ENCODE measurements at regions not wholly inside any gene's neighbourhood (a gene's known extent, or its start where the extent isn't known, plus 50 kb on each side); places are given as distances from the start of the nearest gene placed in this dataset.

- peaks cover 3% of the 10 kb centered on the region for H3K4me1 ChIP-seq (ENCODE audit: control insufficient read depth, insufficient read depth, low read length)
- no peaks in the 10 kb centered on the region for H3K27me3 ChIP-seq (ENCODE audit: control insufficient read depth, insufficient read depth, low read length)
- WGBS (ENCODE audit: insufficient coverage, low lambda C conversion rate): 71% methylated on average over 1 of the region's 2 CpGs
- H3K27ac ChIP-seq (ENCODE audit: low read length): no peak overlapping the region
- no peaks in the 10 kb centered on the region for H3K9me3 ChIP-seq (ENCODE audit: control insufficient read depth, low read depth, low read length)
- H3K4me3 ChIP-seq (ENCODE audit: low read length): no peak overlapping the region
- no peak for DNase-seq
- no peaks in the 10 kb centered on the region for H3K36me3 ChIP-seq (ENCODE audit: control insufficient read depth, insufficient read depth, low read length)
Observed at GRCh38 chr6:114450631-114451030, 107.8 kb upstream of the HS3ST5 start.

- H3K9me3 ChIP-seq (ENCODE audit: control insufficient read depth, low read depth, low read length): no peaks in the 10 kb centered on the region
- H3K27me3 ChIP-seq (ENCODE audit: control insufficient read depth, insufficient read depth, low read length): no peaks in the 10 kb centered on the region
- H3K36me3 ChIP-seq (ENCODE audit: control insufficient read depth, insufficient read depth, low read length): no peaks in the 10 kb centered on the region
- no peak for DNase-seq
- H3K4me3 ChIP-seq (ENCODE audit: low read length): no peak overlapping the region
- peaks cover 9% of the 10 kb centered on the region for H3K4me1 ChIP-seq (ENCODE audit: control insufficient read depth, insufficient read depth, low read length)
- no peak overlapping the region for H3K27ac ChIP-seq (ENCODE audit: low read length)
Observed at GRCh38 chr6:114449659-114450058, 106.8 kb upstream of the HS3ST5 start.

DNA sequence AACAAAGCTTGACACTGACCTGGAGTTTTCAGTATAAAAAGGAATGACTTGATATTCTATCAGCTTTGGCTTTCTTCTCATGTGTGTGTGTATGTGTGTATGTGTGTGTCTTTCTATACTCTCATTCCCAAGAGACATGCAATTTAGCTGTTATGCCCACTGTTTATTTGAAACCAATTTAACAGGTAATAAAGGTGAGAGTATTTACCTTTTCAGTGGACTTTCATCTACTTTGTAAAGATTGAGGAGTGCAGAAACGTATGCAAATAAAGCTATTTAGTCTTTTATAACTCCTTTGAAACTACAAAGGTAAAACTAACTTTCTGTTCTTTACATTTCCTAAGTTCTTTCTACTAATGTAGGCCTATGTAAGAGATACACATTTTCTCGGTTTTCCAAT lies 103.5 kb upstream of the HS3ST5 start:
- peaks cover 9% of the 10 kb centered on the region for H3K4me1 ChIP-seq (ENCODE audit: control insufficient read depth, insufficient read depth, low read length)
- DNase-seq: peak; percentile 1 to 60
- no peak overlapping the region for H3K27ac ChIP-seq (ENCODE audit: low read length)
- H3K36me3 ChIP-seq (ENCODE audit: control insufficient read depth, insufficient read depth, low read length): no peaks in the 10 kb centered on the region
- WGBS (ENCODE audit: insufficient coverage, low lambda C conversion rate): no CpG with 5 or more reads among the region's 2 CpGs
- H3K27me3 ChIP-seq (ENCODE audit: control insufficient read depth, insufficient read depth, low read length): no peaks in the 10 kb centered on the region
- no peaks in the 10 kb centered on the region for H3K9me3 ChIP-seq (ENCODE audit: control insufficient read depth, low read depth, low read length)
- no peak overlapping the region for H3K4me3 ChIP-seq (ENCODE audit: low read length)

- WGBS (ENCODE audit: insufficient coverage, low lambda C conversion rate): no CpG with 5 or more reads among the region's 2 CpGs
- DNase-seq: no peak
- H3K27ac ChIP-seq (ENCODE audit: low read length): no peak overlapping the region
Observed at GRCh38 chr6:114445846-114446245, 103.0 kb upstream of the HS3ST5 start.

DNA sequence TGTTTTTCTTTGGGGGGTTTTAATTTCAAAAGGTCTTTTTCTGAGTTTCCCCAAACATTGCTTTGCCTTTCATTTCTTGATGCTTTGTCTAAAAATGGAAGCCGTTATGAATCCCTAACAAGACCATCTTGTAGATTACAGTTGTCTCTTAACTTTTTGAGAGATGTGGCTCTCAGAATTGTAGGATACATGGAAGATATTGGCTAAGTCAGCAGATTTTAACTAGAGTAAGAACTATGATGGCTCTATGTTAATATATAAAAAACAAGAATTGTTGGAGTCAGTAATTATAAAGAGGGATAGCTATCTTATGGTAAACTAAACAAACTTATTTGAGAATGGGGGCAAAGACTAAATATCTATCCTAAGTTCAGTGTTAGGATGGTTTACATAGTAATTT lies 96.6 kb upstream of the HS3ST5 start:
- Histone ChIP-seq H3K9me3 (ENCODE audit: control insufficient read depth, low read depth, low read length) (no peaks in the 10 kb centered on the region), H3K27me3 (ENCODE audit: control insufficient read depth, insufficient read depth, low read length) (no peaks in the 10 kb centered on the region), H3K36me3 (ENCODE audit: control insufficient read depth, insufficient read depth, low read length) (no peaks in the 10 kb centered on the region), H3K4me1 (ENCODE audit: control insufficient read depth, insufficient read depth, low read length) (no peaks in the 10 kb centered on the region), H3K4me3 (ENCODE audit: low read length) (no peak overlapping the region), H3K27ac (ENCODE audit: low read length) (no peak overlapping the region)
- 100% methylated on average over 1 of the region's 1 CpG for WGBS (ENCODE audit: insufficient coverage, low lambda C conversion rate)
- no peak for DNase-seq

More at GRCh38 chr6:114445846-114446245, 103.0 kb upstream of the HS3ST5 start:
- H3K9me3 ChIP-seq (ENCODE audit: control insufficient read depth, low read depth, low read length): no peaks in the 10 kb centered on the region
- H3K27me3 ChIP-seq (ENCODE audit: control insufficient read depth, insufficient read depth, low read length): no peaks in the 10 kb centered on the region
- no peak overlapping the region for H3K4me3 ChIP-seq (ENCODE audit: low read length)
- H3K36me3 ChIP-seq (ENCODE audit: control insufficient read depth, insufficient read depth, low read length): no peaks in the 10 kb centered on the region
- peaks cover 9% of the 10 kb centered on the region for H3K4me1 ChIP-seq (ENCODE audit: control insufficient read depth, insufficient read depth, low read length)

DNA sequence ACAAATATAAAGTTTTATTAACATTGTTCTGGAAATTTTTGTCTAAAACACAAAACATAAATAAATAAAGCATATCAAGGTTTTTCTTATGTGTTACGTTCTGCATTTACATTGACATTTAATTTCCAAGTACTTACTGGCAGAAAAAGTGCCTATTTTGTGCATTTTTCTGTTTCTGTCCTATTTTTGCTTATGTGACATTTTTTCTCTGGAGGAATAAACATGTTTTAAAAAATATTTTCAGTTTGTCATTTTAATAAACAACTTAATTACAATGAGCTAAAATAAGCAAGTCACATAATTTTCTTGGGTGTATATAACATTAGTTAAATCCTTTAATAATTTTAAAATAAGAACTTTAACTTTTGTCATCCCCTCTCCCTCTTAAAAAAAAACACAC lies 94.4 kb upstream of the HS3ST5 start:
- no peaks in the 10 kb centered on the region for H3K4me1 ChIP-seq (ENCODE audit: control insufficient read depth, insufficient read depth, low read length)
- no peak overlapping the region for H3K4me3 ChIP-seq (ENCODE audit: low read length)
- H3K27ac ChIP-seq (ENCODE audit: low read length): no peak overlapping the region
- no peak for DNase-seq
- no peaks in the 10 kb centered on the region for H3K27me3 ChIP-seq (ENCODE audit: control insufficient read depth, insufficient read depth, low read length)
- no peaks in the 10 kb centered on the region for H3K9me3 ChIP-seq (ENCODE audit: control insufficient read depth, low read depth, low read length)
- H3K36me3 ChIP-seq (ENCODE audit: control insufficient read depth, insufficient read depth, low read length): no peaks in the 10 kb centered on the region
- WGBS (ENCODE audit: insufficient coverage, low lambda C conversion rate): no CpG with 5 or more reads among the region's 1 CpG

GRCh38 chr6:114436691-114437090 lies 93.9 kb upstream of the HS3ST5 start:
- no peaks in the 10 kb centered on the region for H3K4me1 ChIP-seq (ENCODE audit: control insufficient read depth, insufficient read depth, low read length)
- no peak for DNase-seq
- no peaks in the 10 kb centered on the region for H3K27me3 ChIP-seq (ENCODE audit: control insufficient read depth, insufficient read depth, low read length)
- H3K27ac ChIP-seq (ENCODE audit: low read length): no peak overlapping the region
- H3K36me3 ChIP-seq (ENCODE audit: control insufficient read depth, insufficient read depth, low read length): no peaks in the 10 kb centered on the region
- H3K9me3 ChIP-seq (ENCODE audit: control insufficient read depth, low read depth, low read length): no peaks in the 10 kb centered on the region
- H3K4me3 ChIP-seq (ENCODE audit: low read length): no peak overlapping the region
- 71% methylated on average over 1 of the region's 3 CpGs for WGBS (ENCODE audit: insufficient coverage, low lambda C conversion rate)

- H3K27me3 ChIP-seq (ENCODE audit: control insufficient read depth, insufficient read depth, low read length): no peaks in the 10 kb centered on the region
- no peaks in the 10 kb centered on the region for H3K4me1 ChIP-seq (ENCODE audit: control insufficient read depth, insufficient read depth, low read length)
- H3K4me3 ChIP-seq (ENCODE audit: low read length): no peak overlapping the region
- DNase-seq: no peak
- no peak overlapping the region for H3K27ac ChIP-seq (ENCODE audit: low read length)
- no peaks in the 10 kb centered on the region for H3K9me3 ChIP-seq (ENCODE audit: control insufficient read depth, low read depth, low read length)
- H3K36me3 ChIP-seq (ENCODE audit: control insufficient read depth, insufficient read depth, low read length): no peaks in the 10 kb centered on the region
Observed at GRCh38 chr6:114435985-114436384, 93.2 kb upstream of the HS3ST5 start.

DNA sequence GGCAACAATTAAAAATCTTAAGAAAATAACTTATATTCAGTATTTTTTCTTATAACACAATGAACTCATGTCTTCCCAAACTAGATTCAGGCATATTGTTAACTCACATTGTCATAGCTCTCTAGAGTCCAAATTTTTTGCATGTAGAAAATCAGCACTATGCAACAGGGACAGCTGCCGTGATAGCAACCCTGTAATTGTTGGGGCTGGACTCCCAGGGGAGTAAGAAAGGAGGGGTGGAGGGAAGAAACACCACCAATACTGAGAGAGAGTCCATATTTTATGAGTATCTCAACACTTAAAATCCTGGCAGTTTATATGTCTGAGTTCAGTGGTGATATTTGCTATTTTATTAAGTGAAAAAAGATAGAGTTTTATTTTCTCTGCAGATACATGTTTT lies 89.6 kb upstream of the HS3ST5 start:
- no peak overlapping the region for H3K4me3 ChIP-seq (ENCODE audit: low read length)
- H3K27ac ChIP-seq (ENCODE audit: low read length): no peak overlapping the region
- no peaks in the 10 kb centered on the region for H3K4me1 ChIP-seq (ENCODE audit: control insufficient read depth, insufficient read depth, low read length)
- WGBS (ENCODE audit: insufficient coverage, low lambda C conversion rate): no CpG with 5 or more reads among the region's 1 CpG
- no peaks in the 10 kb centered on the region for H3K9me3 ChIP-seq (ENCODE audit: control insufficient read depth, low read depth, low read length)
- H3K36me3 ChIP-seq (ENCODE audit: control insufficient read depth, insufficient read depth, low read length): no peaks in the 10 kb centered on the region
- no peak for DNase-seq
- no peaks in the 10 kb centered on the region for H3K27me3 ChIP-seq (ENCODE audit: control insufficient read depth, insufficient read depth, low read length)

GRCh38 chr6:114431641-114432040 lies 88.8 kb upstream of the HS3ST5 start:
- Histone ChIP-seq H3K9me3 (ENCODE audit: control insufficient read depth, low read depth, low read length) (no peaks in the 10 kb centered on the region), H3K27me3 (ENCODE audit: control insufficient read depth, insufficient read depth, low read length) (no peaks in the 10 kb centered on the region), H3K36me3 (ENCODE audit: control insufficient read depth, insufficient read depth, low read length) (no peaks in the 10 kb centered on the region), H3K27ac (ENCODE audit: low read length) (no peak overlapping the region), H3K4me3 (ENCODE audit: low read length) (no peak overlapping the region), H3K4me1 (ENCODE audit: control insufficient read depth, insufficient read depth, low read length) (no peaks in the 10 kb centered on the region)
- DNase-seq: no peak
- WGBS (ENCODE audit: insufficient coverage, low lambda C conversion rate): no CpG with 5 or more reads among the region's 1 CpG

DNA sequence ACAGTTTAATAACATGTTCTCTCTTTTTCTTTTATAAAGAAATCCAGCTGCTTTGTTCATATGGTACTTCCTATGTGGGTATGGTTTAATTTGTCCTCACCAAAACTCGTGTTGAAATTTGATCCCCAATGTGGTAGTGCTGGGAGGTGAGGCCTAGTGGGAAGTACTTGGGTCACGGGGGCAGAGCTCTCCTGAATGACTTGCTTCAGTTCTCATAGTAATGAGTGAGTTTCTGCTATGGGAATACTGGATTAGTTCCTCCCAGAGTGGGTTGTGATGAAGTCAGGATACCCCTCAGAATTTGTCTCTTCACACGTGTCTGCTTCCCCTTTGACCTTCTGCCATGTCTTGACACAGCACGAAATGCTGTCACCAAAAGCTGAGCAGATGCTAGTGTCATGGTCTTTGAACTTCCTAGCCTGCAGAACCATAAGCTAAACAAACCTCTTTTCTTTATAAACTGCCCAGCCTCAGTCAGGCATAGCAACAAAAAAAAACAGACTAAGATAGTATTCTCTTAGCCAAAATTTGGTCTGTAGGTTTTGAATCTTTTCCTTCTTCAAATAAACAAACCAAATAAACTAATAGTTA lies 87.8 kb upstream of the HS3ST5 start:
- H3K9me3 ChIP-seq (ENCODE audit: control insufficient read depth, low read depth, low read length): no peaks in the 10 kb centered on the region
- no peaks in the 10 kb centered on the region for H3K4me1 ChIP-seq (ENCODE audit: control insufficient read depth, insufficient read depth, low read length)
- no peaks in the 10 kb centered on the region for H3K27me3 ChIP-seq (ENCODE audit: control insufficient read depth, insufficient read depth, low read length)
- H3K27ac ChIP-seq (ENCODE audit: low read length): no peak overlapping the region
- no peak overlapping the region for H3K4me3 ChIP-seq (ENCODE audit: low read length)
- no peak for DNase-seq
- H3K36me3 ChIP-seq (ENCODE audit: control insufficient read depth, insufficient read depth, low read length): no peaks in the 10 kb centered on the region
- no CpG with 5 or more reads among the region's 4 CpGs for WGBS (ENCODE audit: insufficient coverage, low lambda C conversion rate)
